Upper lobe of right lung (tissue), 1 donor: ENCODE measurements at regions not wholly inside any gene's neighbourhood (a gene's known extent, or its start where the extent isn't known, plus 50 kb on each side); places are given as distances from the start of the nearest gene placed in this dataset.

Source experiments
- ATAC-seq: fragments of 200-7000 bp; cut with Tn5 transposase; one replicate; pipeline ENCODE4 v1.9.1; 2020; ENCODE audit warnings: mild to moderate bottlenecking, moderate library complexity
- DNase-seq: peaks from one replicate; pipeline ENCODE4 v3.0.0-alpha.2; 2020
- H3K27ac ChIP-seq: fragments of 200-600 bp; one replicate; pipeline ENCODE4 v1.8.0; 2022
- H3K27me3 ChIP-seq: fragments of 200-600 bp; one replicate; pipeline ENCODE4 v1.8.0; 2022; ENCODE audit warnings: mild to moderate bottlenecking
- H3K36me3 ChIP-seq: fragments of 200-600 bp; one replicate; pipeline ENCODE4 v1.8.0; 2022
- H3K4me1 ChIP-seq: fragments of 200-600 bp; one replicate; pipeline ENCODE4 v1.8.0; 2022
- H3K4me3 ChIP-seq: fragments of 200-600 bp; one replicate; pipeline ENCODE4 v1.8.0; 2022; ENCODE audit warnings: mild to moderate bottlenecking
- H3K9me3 ChIP-seq: fragments of 200-600 bp; one replicate; pipeline ENCODE4 v1.8.0; 2022
- intact Hi-C: fragments of 100-400 bp; cut with DNase I; formaldehyde crosslinking; loops from one replicate; pipeline ENCODE4 v1.11.0; 2022
- TF ChIP-seq, protein P1 (sequence below): fragments of 200-600 bp; IDR thresholded peaks from one replicate; pipeline ENCODE4 v1.8.0; 2022; ENCODE audit warnings: antibody characterized with exemption
- donor health status: DM: no; HTN: yes; CAD: no; lungs with severe emphysema.

- intact Hi-C loops = no loop called here
- TF ChIP-seq, protein P1, sequence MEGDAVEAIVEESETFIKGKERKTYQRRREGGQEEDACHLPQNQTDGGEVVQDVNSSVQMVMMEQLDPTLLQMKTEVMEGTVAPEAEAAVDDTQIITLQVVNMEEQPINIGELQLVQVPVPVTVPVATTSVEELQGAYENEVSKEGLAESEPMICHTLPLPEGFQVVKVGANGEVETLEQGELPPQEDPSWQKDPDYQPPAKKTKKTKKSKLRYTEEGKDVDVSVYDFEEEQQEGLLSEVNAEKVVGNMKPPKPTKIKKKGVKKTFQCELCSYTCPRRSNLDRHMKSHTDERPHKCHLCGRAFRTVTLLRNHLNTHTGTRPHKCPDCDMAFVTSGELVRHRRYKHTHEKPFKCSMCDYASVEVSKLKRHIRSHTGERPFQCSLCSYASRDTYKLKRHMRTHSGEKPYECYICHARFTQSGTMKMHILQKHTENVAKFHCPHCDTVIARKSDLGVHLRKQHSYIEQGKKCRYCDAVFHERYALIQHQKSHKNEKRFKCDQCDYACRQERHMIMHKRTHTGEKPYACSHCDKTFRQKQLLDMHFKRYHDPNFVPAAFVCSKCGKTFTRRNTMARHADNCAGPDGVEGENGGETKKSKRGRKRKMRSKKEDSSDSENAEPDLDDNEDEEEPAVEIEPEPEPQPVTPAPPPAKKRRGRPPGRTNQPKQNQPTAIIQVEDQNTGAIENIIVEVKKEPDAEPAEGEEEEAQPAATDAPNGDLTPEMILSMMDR = no peak
- DNase-seq = no peak
- no peak overlapping the region for H3K27ac ChIP-seq
- no peaks in the 10 kb centered on the region for H3K9me3 ChIP-seq
- no peaks in the 10 kb centered on the region for H3K4me1 ChIP-seq
- no peak for ATAC-seq
- H3K36me3 ChIP-seq = no peaks in the 10 kb centered on the region
- peaks cover 14% of the 10 kb centered on the region for H3K27me3 ChIP-seq
- no peak overlapping the region for H3K4me3 ChIP-seq
Observed at GRCh38 chr1:5737081-5737480, 255.1 kb downstream of the NPHP4 start.

DNA sequence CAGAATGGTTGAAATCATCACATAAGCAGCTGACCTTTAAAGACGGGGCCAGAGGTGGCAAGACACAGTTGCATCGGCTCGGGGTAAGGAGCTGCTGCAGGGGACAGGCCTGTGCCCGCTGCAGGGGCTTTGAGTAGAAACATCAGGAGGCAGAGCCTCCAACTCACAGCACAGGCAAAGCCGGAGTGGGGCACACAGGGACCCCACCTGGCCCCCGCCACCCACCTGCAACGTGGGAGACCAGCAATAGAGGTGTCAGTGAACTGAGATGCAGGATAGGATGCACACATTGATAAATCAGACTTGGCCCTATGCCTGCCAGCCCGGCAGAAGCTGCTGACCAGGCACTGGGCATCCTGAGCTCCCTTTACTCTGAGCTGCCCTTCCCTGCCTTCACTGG is 257.2 kb downstream of the NPHP4 start:
- intact Hi-C loops = no loop called here
- peak; percentile 39 for DNase-seq
- H3K4me3 ChIP-seq = no peak overlapping the region
- no peaks in the 10 kb centered on the region for H3K9me3 ChIP-seq
- H3K36me3 ChIP-seq = no peaks in the 10 kb centered on the region
- H3K4me1 ChIP-seq = no peaks in the 10 kb centered on the region
- ATAC-seq = no peak
- TF ChIP-seq, protein P1 = no peak
- peaks cover 14% of the 10 kb centered on the region for H3K27me3 ChIP-seq
- H3K27ac ChIP-seq = no peak overlapping the region

DNA sequence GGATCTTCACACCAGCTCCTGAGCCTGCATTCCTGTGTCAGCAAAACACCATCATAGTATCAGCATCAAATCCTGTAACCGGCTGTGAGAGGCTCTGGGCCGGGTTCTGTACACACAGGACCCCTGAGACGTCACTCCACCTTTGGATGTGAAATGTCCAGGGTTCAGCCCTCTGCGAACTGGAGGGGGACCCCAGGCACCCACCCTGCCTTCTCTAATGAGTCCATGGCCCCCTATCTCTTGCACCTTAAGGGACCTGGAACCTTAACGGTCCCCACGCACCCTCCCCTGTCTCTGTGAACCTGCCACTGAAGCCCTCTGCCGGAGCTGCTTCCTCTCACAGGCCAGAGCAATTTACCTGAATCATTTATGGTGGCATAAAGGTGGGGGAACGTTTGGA is 257.8 kb downstream of the NPHP4 start:
- no peaks in the 10 kb centered on the region for H3K9me3 ChIP-seq
- DNase-seq (peak; percentile 47), ATAC-seq (no peak)
- H3K27me3 ChIP-seq = peaks cover 14% of the 10 kb centered on the region
- H3K27ac ChIP-seq = no peak overlapping the region
- H3K4me1 ChIP-seq = no peaks in the 10 kb centered on the region
- TF ChIP-seq, protein P1 = no peak
- H3K4me3 ChIP-seq = no peak overlapping the region
- intact Hi-C loops = no loop called here
- no peaks in the 10 kb centered on the region for H3K36me3 ChIP-seq

- peaks cover 19% of the 10 kb centered on the region for H3K27me3 ChIP-seq
- no peaks in the 10 kb centered on the region for H3K9me3 ChIP-seq
- intact Hi-C loops = no loop called here
- no peak for ATAC-seq
- no peak overlapping the region for H3K4me3 ChIP-seq
- no peak overlapping the region for H3K27ac ChIP-seq
- TF ChIP-seq, protein P1 = no peak
- no peak for DNase-seq
- no peaks in the 10 kb centered on the region for H3K4me1 ChIP-seq
- no peaks in the 10 kb centered on the region for H3K36me3 ChIP-seq
Observed at GRCh38 chr1:5733596-5733995, 258.6 kb downstream of the NPHP4 start.

DNA sequence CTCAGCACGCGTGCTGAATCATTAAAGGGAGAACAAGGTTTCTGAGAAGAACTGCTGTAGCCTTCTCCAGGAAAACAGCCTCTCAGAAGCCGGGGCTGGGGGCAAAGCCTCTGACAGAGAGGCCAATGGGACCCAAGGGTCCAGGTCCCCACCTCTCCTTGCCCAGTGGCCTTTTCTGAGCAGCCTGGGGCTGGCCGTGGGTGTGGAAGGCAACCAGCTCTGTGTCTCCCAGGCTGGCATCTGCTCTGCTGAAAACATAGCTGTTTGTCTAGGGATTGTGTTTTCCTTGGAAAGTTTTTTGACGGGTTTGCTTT is 261.2 kb downstream of the NPHP4 start:
- Histone ChIP-seq H3K9me3 (no peaks in the 10 kb centered on the region), H3K27me3 (peaks cover 24% of the 10 kb centered on the region), H3K36me3 (no peaks in the 10 kb centered on the region), H3K27ac (no peak overlapping the region), H3K4me3 (no peak overlapping the region), H3K4me1 (no peaks in the 10 kb centered on the region)
- DNase-seq (peak; percentile 46), ATAC-seq (no peak)
- intact Hi-C loops = no loop called here
- TF ChIP-seq, protein P1 = no peak

DNA sequence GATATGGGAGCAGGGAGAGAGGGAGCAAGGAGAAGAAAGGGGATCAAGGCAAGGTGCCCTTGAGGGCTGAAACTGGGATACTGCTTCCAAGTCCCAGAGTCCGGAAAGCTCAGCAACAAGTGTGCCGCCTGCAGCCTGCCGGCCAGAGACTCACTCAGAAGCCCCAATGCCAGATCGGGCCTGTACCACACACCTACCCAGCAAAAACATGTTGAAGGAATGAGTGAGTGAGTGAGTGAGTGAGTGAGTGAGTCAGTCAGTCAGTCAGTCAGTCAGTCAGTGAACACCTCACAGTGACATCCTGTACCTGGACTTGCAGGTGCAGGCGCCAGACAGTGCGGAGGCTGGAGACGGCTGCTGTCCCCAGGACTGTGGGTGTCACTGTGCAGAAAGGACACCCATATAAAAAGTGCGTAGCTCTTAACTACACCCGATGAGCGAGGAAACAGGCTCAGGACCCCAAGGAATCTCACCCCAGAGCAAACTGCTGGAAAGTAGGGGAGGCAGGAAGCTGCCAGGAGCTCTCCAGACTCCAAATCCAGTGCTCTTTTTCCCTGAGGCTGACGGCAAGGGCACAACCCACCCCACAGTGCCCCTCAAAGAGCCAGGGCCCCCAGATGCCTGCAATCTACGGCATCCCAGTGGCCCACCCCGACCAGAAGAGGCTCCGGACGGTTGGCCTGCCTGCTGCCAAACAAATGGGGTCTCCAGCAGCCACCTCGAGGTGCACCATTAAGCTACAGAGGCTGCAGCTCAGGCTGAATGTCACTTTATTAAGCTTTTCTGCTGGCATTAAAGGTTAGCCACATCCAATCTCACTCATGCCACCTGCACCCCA is 261.7 kb downstream of the NPHP4 start:
- DNase-seq = peak; percentile 52
- no peaks in the 10 kb centered on the region for H3K9me3 ChIP-seq
- no peak overlapping the region for H3K4me3 ChIP-seq
- H3K27me3 ChIP-seq = peaks cover 24% of the 10 kb centered on the region
- intact Hi-C loops = no loop called here
- TF ChIP-seq, protein P1 = no peak
- H3K27ac ChIP-seq = no peak overlapping the region
- H3K36me3 ChIP-seq = no peaks in the 10 kb centered on the region
- no peaks in the 10 kb centered on the region for H3K4me1 ChIP-seq
- ATAC-seq = no peak
